ENCODE measurements at regions not wholly inside any gene's neighbourhood (a gene's known extent, or its start where the extent isn't known, plus 50 kb on each side); places are given as distances from the start of the nearest gene placed in this dataset.

DNA sequence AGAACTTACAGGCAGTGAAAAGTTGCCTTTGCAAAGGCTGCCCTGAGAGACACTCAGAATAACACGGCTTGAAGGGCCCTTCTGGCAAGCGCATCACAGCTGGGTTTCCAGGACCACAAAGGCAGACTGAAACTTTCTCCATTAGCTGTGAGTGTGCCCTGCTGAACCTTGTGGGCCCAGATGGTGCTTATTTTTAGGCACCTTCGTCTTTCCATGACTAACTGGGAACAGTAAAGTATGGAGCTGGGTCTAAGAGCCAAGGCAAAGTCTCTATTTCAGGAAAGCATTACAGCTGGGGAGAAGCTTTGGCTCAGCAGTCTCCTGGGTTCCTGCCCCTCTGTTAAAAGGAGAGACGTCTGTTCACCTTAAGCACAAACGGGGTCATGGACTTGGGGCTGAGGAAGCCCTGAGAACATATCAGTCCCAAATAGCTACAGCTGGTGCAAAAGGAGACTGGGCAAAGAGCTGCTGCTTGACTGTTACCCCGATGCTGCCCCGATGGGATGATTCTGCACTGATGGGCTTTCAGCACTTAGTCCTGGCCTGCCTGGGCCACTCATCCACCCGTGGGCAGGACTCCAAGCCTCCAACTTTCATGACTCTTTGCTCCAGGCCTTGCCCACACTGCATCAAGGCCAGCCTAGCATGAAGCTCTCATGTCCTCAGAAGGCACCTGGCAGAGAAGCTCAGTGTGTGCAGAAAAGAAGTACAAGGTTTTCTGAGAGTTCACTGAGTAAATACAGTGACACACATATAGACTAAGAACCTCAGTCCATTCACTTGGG, 248.3 kb downstream of the PHLDA1 start:
- TF ChIP-seq, protein P1, sequence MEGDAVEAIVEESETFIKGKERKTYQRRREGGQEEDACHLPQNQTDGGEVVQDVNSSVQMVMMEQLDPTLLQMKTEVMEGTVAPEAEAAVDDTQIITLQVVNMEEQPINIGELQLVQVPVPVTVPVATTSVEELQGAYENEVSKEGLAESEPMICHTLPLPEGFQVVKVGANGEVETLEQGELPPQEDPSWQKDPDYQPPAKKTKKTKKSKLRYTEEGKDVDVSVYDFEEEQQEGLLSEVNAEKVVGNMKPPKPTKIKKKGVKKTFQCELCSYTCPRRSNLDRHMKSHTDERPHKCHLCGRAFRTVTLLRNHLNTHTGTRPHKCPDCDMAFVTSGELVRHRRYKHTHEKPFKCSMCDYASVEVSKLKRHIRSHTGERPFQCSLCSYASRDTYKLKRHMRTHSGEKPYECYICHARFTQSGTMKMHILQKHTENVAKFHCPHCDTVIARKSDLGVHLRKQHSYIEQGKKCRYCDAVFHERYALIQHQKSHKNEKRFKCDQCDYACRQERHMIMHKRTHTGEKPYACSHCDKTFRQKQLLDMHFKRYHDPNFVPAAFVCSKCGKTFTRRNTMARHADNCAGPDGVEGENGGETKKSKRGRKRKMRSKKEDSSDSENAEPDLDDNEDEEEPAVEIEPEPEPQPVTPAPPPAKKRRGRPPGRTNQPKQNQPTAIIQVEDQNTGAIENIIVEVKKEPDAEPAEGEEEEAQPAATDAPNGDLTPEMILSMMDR (IDR thresholded peaks at IDR 0.05): no peak
- no peak for TF ChIP-seq POLR2A (IDR thresholded peaks at IDR 0.05)

Data from thyroid gland (tissue), 4 donors.